ENCODE measurements at regions not wholly inside any gene's neighbourhood (a gene's known extent, or its start where the extent isn't known, plus 50 kb on each side); places are given as distances from the start of the nearest gene placed in this dataset.

DNA sequence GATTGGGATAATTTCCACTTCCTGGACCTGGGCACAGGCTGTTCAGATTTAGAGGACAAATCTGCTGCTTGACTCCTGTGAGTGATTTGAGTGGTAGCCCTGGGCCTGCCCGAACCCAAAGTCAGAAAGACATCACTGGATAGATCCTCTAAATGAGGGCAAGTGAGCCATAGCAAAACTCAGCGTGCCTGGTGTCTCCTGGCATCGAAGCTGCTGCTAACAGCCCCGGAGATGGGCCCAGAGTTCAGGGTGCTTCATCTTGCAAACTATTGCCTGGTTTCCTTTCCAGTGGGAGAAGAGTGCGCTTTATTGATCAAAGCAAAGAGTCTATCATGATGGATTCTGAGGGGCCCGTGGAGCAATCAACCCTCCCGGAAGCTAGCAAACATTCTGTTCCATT lies 153.1 kb upstream of the KLHL29 start:
- Histone ChIP-seq H3K36me3 (ENCODE audit: control insufficient read depth, insufficient read depth, low read length) (no peaks in the 10 kb centered on the region), H3K27me3 (ENCODE audit: control insufficient read depth, insufficient read depth, low read length) (no peaks in the 10 kb centered on the region; the same call in 1 of the 2 replicates), H3K4me1 (ENCODE audit: control insufficient read depth, insufficient read depth, low read length) (no peaks in the 10 kb centered on the region), H3K4me3 (ENCODE audit: low read depth in 2 of 2, low read length in 2 of 2) (no peak overlapping the region), H3K27ac (ENCODE audit: low read length) (no peak overlapping the region), H3K9me3 (ENCODE audit: control insufficient read depth, insufficient read depth, low read depth, low read length) (no peaks in the 10 kb centered on the region)
- intact Hi-C loops (cut with micrococcal nuclease; ENCODE audit: unreplicated experiment) (no loop called here), in situ Hi-C loops (cut with HindIII; ENCODE audit: low pct_unique_long_range_greater_than_20kb, low sequenced_read_pairs) (no loop called here)
- DNase-seq (ENCODE audit: low read depth, low spot score) = no peak
- no peak for ATAC-seq
- BruUV-seq (replicated peaks) = no TSS peak
- ChIA-PET POLR2A (no interaction called here), CTCF (no interaction called here)
- TF ChIP-seq TCF7L2 (IDR thresholded peaks at IDR 0.05; ENCODE audit: low read depth, low read length) (no peak), SIN3A (IDR thresholded peaks at IDR 0.05; ENCODE audit: borderline replicate concordance, insufficient read depth, low read depth, low read length) (no peak), CTCF (IDR thresholded peaks at IDR 0.05) (no peak), REST (IDR thresholded peaks at IDR 0.05; ENCODE audit: insufficient read depth in 1 of 2, low read depth in 2 of 2, low read length in 1 of 2) (no peak), POLR2AphosphoS5 (IDR thresholded peaks at IDR 0.05; ENCODE audit: low read depth, low read length) (no peak)

GRCh38 chr2:23235292-23235691 lies 149.7 kb upstream of the KLHL29 start:
- H3K4me3 ChIP-seq (ENCODE audit: low read depth in 2 of 2, low read length in 2 of 2) = no peak overlapping the region
- no peaks in the 10 kb centered on the region; the same call in 1 of the 2 replicates for H3K27me3 ChIP-seq (ENCODE audit: control insufficient read depth, insufficient read depth, low read length)
- in situ Hi-C loops (cut with HindIII; ENCODE audit: low pct_unique_long_range_greater_than_20kb, low sequenced_read_pairs) (no loop called here), intact Hi-C loops (cut with micrococcal nuclease; ENCODE audit: unreplicated experiment) (no loop called here)
- TF ChIP-seq REST (IDR thresholded peaks at IDR 0.05; ENCODE audit: insufficient read depth in 1 of 2, low read depth in 2 of 2, low read length in 1 of 2) (no peak), CTCF (IDR thresholded peaks at IDR 0.05) (no peak), POLR2AphosphoS5 (IDR thresholded peaks at IDR 0.05; ENCODE audit: low read depth, low read length) (no peak), TCF7L2 (IDR thresholded peaks at IDR 0.05; ENCODE audit: low read depth, low read length) (no peak), SIN3A (IDR thresholded peaks at IDR 0.05; ENCODE audit: borderline replicate concordance, insufficient read depth, low read depth, low read length) (no peak)
- ATAC-seq (no peak), DNase-seq (ENCODE audit: low read depth, low spot score) (no peak)
- H3K27ac ChIP-seq (ENCODE audit: low read length) = no peak overlapping the region
- ChIA-PET POLR2A (no interaction called here), CTCF (no interaction called here)
- BruUV-seq (replicated peaks) = no TSS peak
- H3K36me3 ChIP-seq (ENCODE audit: control insufficient read depth, insufficient read depth, low read length) = no peaks in the 10 kb centered on the region
- no peaks in the 10 kb centered on the region for H3K9me3 ChIP-seq (ENCODE audit: control insufficient read depth, insufficient read depth, low read depth, low read length)
- no peaks in the 10 kb centered on the region for H3K4me1 ChIP-seq (ENCODE audit: control insufficient read depth, insufficient read depth, low read length)

All from Panc1 (cell line).